Lower leg skin (tissue), 3 donors: ENCODE measurements at regions not wholly inside any gene's neighbourhood (a gene's known extent, or its start where the extent isn't known, plus 50 kb on each side); places are given as distances from the start of the nearest gene placed in this dataset.

Experiments used
- CTCF ChIP-seq, 3 donors: fragments of 450-650 bp; IDR thresholded peaks; one replicate each; pipeline ENCODE4 v1.5.1; 2016; ENCODE audit warnings: antibody characterized with exemption in 3 of 3, mild to moderate bottlenecking in 3 of 3, moderate library complexity in 2 of 3
- POLR2A ChIP-seq, 2 donors: fragments of 450-650 bp; IDR thresholded peaks; one replicate each; pipeline ENCODE4 v1.6.1; 2016 to 2017; ENCODE audit warnings: antibody characterized with exemption in 2 of 2, mild to moderate bottlenecking in 1 of 2, moderate library complexity in 1 of 2

- TF ChIP-seq CTCF (IDR thresholded peaks at IDR 0.05), result no peak
- TF ChIP-seq POLR2A (IDR thresholded peaks at IDR 0.05), result no peak
These were observed 521.0 kb upstream of the ARID1B start for GRCh38 chr6:156256161-156256560.
